MCF 10A (cell line): ENCODE measurements at regions not wholly inside any gene's neighbourhood (a gene's known extent, or its start where the extent isn't known, plus 50 kb on each side); places are given as distances from the start of the nearest gene placed in this dataset.

Experiments used
- BruUV-seq: library from RNA; stranded (reverse); fragments of 400-500 nt; replicated peaks from 2 replicates; lab custom pipeline; 2021; lab: Mats Ljungman, UMichigan
- CTCF ChIA-PET: fragments of 300-600 bp; sonication (Branson Sonifier 250); formaldehyde crosslinking; extraction: SDS; loops from one replicate; lab custom pipeline; 2021; ENCODE audit warnings: antibody characterized with exemption, inconsistent platforms; lab: Yijun Ruan, JAX
- POLR2A ChIA-PET: fragments of 300-600, 350-650 bp; sonication (Branson Sonifier 250); formaldehyde crosslinking; extraction: SDS; loops from one replicate; lab custom pipeline; 2020; ENCODE audit warnings: antibody characterized with exemption, inconsistent platforms; lab: Yijun Ruan, JAX
- DNase-seq: peaks from one replicate; pipeline ENCODE4 v3.0.0-alpha.2; 2018; ENCODE audit not compliant: unreplicated experiment
- H3K27ac Mint-ChIP-seq: one replicate; pipeline ENCODE4 v1.8.0; 2022; ENCODE audit warnings: mild to moderate bottlenecking, low read depth, mixed read lengths; ENCODE audit not compliant: unreplicated experiment
- H3K27me3 Mint-ChIP-seq: one replicate; pipeline ENCODE4 v1.8.0; 2022; ENCODE audit warnings: mixed read lengths; ENCODE audit not compliant: insufficient read depth, unreplicated experiment
- H3K36me3 Mint-ChIP-seq: one replicate; pipeline ENCODE4 v1.8.0; 2022; ENCODE audit warnings: mild to moderate bottlenecking, moderate library complexity, mixed read lengths; ENCODE audit not compliant: insufficient read depth, unreplicated experiment
- H3K4me1 Mint-ChIP-seq: one replicate; pipeline ENCODE4 v1.8.0; 2022; ENCODE audit warnings: mixed read lengths; ENCODE audit not compliant: insufficient read depth, unreplicated experiment
- H3K4me3 Mint-ChIP-seq: one replicate; pipeline ENCODE4 v1.8.0; 2022; ENCODE audit warnings: mild to moderate bottlenecking, moderate library complexity, mixed read lengths; ENCODE audit not compliant: unreplicated experiment
- H3K9me3 Mint-ChIP-seq: one replicate; pipeline ENCODE4 v1.8.0; 2022; ENCODE audit warnings: mixed read lengths; ENCODE audit not compliant: unreplicated experiment
- intact Hi-C: fragments of 100-400 bp; cut with micrococcal nuclease; formaldehyde crosslinking; loops from 2 replicates; pipeline ENCODE4 v1.14.1; 2022
- TF ChIP-seq, protein P1 (sequence below): fragments of 200-600 bp; IDR thresholded peaks from one replicate; pipeline ENCODE4 v1.8.0; 2022; ENCODE audit warnings: antibody characterized with exemption, mild to moderate bottlenecking; ENCODE audit not compliant: unreplicated experiment

DNA sequence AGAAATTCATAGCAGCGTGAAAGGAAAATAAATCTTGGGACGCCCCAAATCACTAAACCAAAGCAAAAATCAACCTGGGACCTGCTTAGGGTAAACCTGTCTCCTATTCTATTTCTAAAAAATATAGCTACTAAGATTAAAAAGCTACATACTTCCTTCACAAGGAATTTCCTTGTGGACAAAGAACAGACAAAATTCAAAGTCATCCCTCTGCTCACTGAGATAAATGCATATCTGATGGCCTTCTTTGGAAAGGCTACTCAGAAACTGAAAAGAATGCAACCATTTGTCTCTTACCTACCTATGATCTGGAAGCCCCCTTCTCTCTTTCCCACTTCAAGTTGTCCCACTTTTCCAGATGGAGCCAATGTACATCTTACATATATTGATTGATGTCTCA is 93.0 kb upstream of the CNOT2 start:
- DNase-seq: no peak
- Mint-ChIP-seq H3K9me3 (no peaks in the 10 kb centered on the region), H3K27me3 (no peaks in the 10 kb centered on the region), H3K36me3 (no peaks in the 10 kb centered on the region), H3K4me3 (no peak overlapping the region), H3K4me1 (no peaks in the 10 kb centered on the region), H3K27ac (no peak overlapping the region)
- intact Hi-C loops: no loop called here
- ChIA-PET CTCF (interaction anchor here (1.3 kb wide), 1 partner anchor 23 kb away, joined by 3 read pairs; no protein-coding TSS in a partner anchor), POLR2A (no interaction called here)
- BruUV-seq: no TSS peak
- TF ChIP-seq, protein P1, sequence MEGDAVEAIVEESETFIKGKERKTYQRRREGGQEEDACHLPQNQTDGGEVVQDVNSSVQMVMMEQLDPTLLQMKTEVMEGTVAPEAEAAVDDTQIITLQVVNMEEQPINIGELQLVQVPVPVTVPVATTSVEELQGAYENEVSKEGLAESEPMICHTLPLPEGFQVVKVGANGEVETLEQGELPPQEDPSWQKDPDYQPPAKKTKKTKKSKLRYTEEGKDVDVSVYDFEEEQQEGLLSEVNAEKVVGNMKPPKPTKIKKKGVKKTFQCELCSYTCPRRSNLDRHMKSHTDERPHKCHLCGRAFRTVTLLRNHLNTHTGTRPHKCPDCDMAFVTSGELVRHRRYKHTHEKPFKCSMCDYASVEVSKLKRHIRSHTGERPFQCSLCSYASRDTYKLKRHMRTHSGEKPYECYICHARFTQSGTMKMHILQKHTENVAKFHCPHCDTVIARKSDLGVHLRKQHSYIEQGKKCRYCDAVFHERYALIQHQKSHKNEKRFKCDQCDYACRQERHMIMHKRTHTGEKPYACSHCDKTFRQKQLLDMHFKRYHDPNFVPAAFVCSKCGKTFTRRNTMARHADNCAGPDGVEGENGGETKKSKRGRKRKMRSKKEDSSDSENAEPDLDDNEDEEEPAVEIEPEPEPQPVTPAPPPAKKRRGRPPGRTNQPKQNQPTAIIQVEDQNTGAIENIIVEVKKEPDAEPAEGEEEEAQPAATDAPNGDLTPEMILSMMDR: no peak

DNA sequence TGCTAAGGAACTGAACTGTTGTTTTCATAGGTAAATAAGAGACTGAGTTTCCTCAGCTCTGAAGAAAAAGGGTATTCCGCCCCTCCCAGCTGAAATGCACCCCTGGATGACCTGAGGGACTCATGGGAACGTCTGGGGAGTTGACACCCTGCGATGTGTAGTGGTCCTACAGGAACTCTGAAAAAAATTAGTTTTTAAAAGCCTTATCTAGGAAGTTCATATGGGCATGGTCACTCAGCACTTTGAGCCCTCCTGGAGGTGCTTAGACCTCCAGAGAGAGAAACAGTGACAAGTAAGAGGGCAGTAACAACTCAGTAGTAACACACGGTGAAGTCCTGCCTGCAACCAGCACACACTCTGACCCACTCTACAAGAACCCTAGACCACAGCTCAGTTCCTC is 91.2 kb upstream of the CNOT2 start:
- CTCF ChIA-PET: interaction anchor here (0.6 kb wide), 1 partner anchor 569 kb away, joined by 3 read pairs; no protein-coding TSS in a partner anchor
- no peak for DNase-seq
- H3K36me3 Mint-ChIP-seq: no peaks in the 10 kb centered on the region
- BruUV-seq: no TSS peak
- no peak overlapping the region for H3K4me3 Mint-ChIP-seq
- H3K27ac Mint-ChIP-seq: no peak overlapping the region
- POLR2A ChIA-PET: no interaction called here
- H3K4me1 Mint-ChIP-seq: no peaks in the 10 kb centered on the region
- H3K27me3 Mint-ChIP-seq: no peaks in the 10 kb centered on the region
- intact Hi-C loops: no loop called here
- TF ChIP-seq, protein P1: no peak
- no peaks in the 10 kb centered on the region for H3K9me3 Mint-ChIP-seq

DNA sequence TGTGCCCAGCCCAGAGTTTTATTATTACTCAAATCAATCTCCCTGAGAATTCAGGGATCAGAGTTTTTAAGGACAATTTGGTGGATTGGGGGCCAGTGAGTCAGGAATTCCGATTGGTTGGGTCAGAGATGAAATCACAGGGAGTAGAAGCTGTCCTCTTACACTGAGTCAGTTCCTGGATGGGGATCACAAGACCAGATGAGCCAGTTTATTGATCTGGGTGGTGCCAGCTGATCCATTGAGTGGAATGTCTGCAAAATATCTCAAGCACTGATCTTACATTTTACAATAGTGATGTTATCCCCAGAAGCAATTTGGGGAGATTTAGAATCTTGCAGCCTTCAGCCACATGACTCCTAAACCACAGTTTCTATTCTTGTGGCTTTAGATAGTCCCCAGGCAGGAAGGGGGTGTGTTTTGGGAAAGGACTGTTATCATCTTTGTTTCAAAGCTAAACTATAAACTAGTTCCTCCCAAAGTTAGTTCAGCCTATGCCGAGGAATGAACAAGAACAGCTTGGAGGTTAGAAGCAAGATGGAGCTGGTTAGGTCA is 89.1 kb upstream of the CNOT2 start:
- no peak for DNase-seq
- Mint-ChIP-seq H3K27me3 (no peaks in the 10 kb centered on the region), H3K4me3 (no peak overlapping the region), H3K4me1 (no peaks in the 10 kb centered on the region), H3K9me3 (peaks cover 7% of the 10 kb centered on the region), H3K27ac (no peak overlapping the region), H3K36me3 (no peaks in the 10 kb centered on the region)
- no TSS peak for BruUV-seq
- CTCF ChIA-PET: no interaction called here
- TF ChIP-seq, protein P1: no peak
- POLR2A ChIA-PET: no interaction called here
- intact Hi-C loops: no loop called here

DNA sequence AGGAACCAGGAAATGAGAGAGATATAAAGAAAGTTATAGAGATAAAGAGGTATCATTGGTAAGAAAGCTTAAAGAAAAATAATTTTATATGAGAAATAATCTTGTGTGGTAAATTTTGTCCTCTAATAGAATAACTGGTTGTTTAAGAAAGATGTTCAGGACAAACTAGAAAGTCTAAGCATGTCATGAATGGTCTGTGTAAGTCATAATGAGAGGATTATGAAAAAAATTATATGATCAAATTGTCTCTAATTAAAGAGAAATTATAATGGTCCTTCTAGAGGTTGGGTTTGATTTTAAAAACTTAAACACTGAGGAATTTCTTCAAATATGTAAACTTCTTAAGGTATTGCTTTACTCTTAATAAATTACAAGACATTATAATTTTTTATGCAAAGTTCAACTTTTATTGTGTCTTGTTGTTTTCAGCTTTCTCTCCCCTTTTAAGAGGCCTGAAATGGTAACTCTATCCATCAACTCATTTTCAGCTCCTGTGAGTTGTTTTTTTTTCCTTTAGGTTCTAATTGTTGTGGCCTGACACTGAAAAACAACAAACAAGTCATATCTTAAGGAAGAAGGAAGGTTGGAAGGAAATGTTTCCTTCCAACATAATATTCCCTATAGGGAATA is 88.2 kb upstream of the CNOT2 start:
- DNase-seq: peak; percentile 44
- Mint-ChIP-seq H3K4me3 (no peak overlapping the region), H3K36me3 (no peaks in the 10 kb centered on the region), H3K4me1 (no peaks in the 10 kb centered on the region), H3K27me3 (no peaks in the 10 kb centered on the region), H3K27ac (no peak overlapping the region), H3K9me3 (peaks cover 11% of the 10 kb centered on the region)
- ChIA-PET CTCF (interaction anchor here (1.1 kb wide), 1 partner anchor 189 kb away, joined by 4 read pairs; no protein-coding TSS in a partner anchor), POLR2A (no interaction called here)
- intact Hi-C loops: no loop called here
- TF ChIP-seq, protein P1: no peak
- no TSS peak for BruUV-seq
